CD4-positive, alpha-beta T cell treated with Interleukin-15 for 4 hours (primary cell): ENCODE measurements at regions not wholly inside any gene's neighbourhood (a gene's known extent, or its start where the extent isn't known, plus 50 kb on each side); places are given as distances from the start of the nearest gene placed in this dataset.
"Not testable (repeated sequence)": the region's sequence is repeated elsewhere in the genome, so short reads cannot be mapped to it uniquely, and the experiment has no call there.

Source experiments
- DNase-seq: peaks from one replicate; pipeline ENCODE4 v3.0.0-alpha.2; 2020; ENCODE audit warnings: low spot score

- no peak for DNase-seq
Observed at GRCh38 chr5:102617191-102618187, 118.7 kb upstream of the SLCO6A1 start.

- DNase-seq: no peak
Observed at GRCh38 chr5:102622262-102622661, 123.5 kb upstream of the SLCO6A1 start.

- DNase-seq: no peak
Observed at GRCh38 chr5:102623329-102624065, 124.7 kb upstream of the SLCO6A1 start.

GRCh38 chr5:102624405-102624804 is 125.6 kb upstream of the SLCO6A1 start:
- DNase-seq: no peak

GRCh38 chr5:102625468-102625867 is 126.7 kb upstream of the SLCO6A1 start:
- DNase-seq: no peak

- no peak for DNase-seq
Observed at GRCh38 chr5:102625928-102626327, 127.1 kb upstream of the SLCO6A1 start.

- DNase-seq: no peak
Observed at GRCh38 chr5:102627315-102627714, 127.8 kb upstream of the PAM start.

- no peak for DNase-seq
Observed at GRCh38 chr5:102628441-102629175, 126.5 kb upstream of the PAM start.

GRCh38 chr5:102629827-102630605 is 125.1 kb upstream of the PAM start:
- no peak for DNase-seq

GRCh38 chr5:102635399-102635798 is 119.7 kb upstream of the PAM start:
- not testable (repeated sequence) for DNase-seq

GRCh38 chr5:102638316-102638715 is 116.8 kb upstream of the PAM start:
- no peak for DNase-seq

GRCh38 chr5:102638912-102639652 is 116.0 kb upstream of the PAM start:
- DNase-seq: no peak

GRCh38 chr5:102649731-102650130 is 105.4 kb upstream of the PAM start:
- no peak for DNase-seq

- no peak for DNase-seq
Observed at GRCh38 chr5:102651466-102651865, 103.6 kb upstream of the PAM start.

- DNase-seq: no peak
Observed at GRCh38 chr5:102654559-102655349, 100.4 kb upstream of the PAM start.

- no peak for DNase-seq
Observed at GRCh38 chr5:102659151-102659550, 96.0 kb upstream of the PAM start.

GRCh38 chr5:102660111-102660510 is 95.0 kb upstream of the PAM start:
- DNase-seq: no peak

GRCh38 chr5:102663749-102664530 is 91.2 kb upstream of the PAM start:
- DNase-seq: no peak
